Kidney epithelial cell (primary cell): ENCODE measurements at regions not wholly inside any gene's neighbourhood (a gene's known extent, or its start where the extent isn't known, plus 50 kb on each side); places are given as distances from the start of the nearest gene placed in this dataset.

ENCODE experiments used
- DNase-seq: peaks from one replicate; pipeline ENCODE4 v3.0.0-alpha.2; 2010; ENCODE audit warnings: low read depth
- H3K27me3 ChIP-seq: 2 replicates; pipeline ENCODE4 v1.6.0; 2011; ENCODE audit warnings: low read length; ENCODE audit not compliant: control insufficient read depth, insufficient read depth
- H3K36me3 ChIP-seq: 2 replicates; pipeline ENCODE4 v1.5.1; 2011; ENCODE audit warnings: low read length; ENCODE audit not compliant: control insufficient read depth, insufficient read depth
- H3K4me3 ChIP-seq: 2 replicates; pipeline ENCODE4 v1.5.1; 2011; ENCODE audit warnings: low read depth, mild to moderate bottlenecking, control low read depth, low read length
- CTCF ChIP-seq: IDR thresholded peaks from 2 replicates; pipeline ENCODE4 v1.5.1; 2011; ENCODE audit warnings: mild to moderate bottlenecking, moderate library complexity, low read length, control low read depth, inconsistent platforms; ENCODE audit not compliant: insufficient read depth, poor library complexity, severe bottlenecking

- TF ChIP-seq CTCF: no peak
- no peak for DNase-seq
- H3K27me3 ChIP-seq: no peaks in the 10 kb centered on the region
- H3K4me3 ChIP-seq: no peak overlapping the region
- H3K36me3 ChIP-seq: no peaks in the 10 kb centered on the region
Measured at GRCh38 chr2:16716944-16717343, 51.3 kb upstream of the CYRIA start.

GRCh38 chr2:16716024-16716423 lies 50.4 kb upstream of the CYRIA start:
- H3K4me3 ChIP-seq: no peak overlapping the region
- no peaks in the 10 kb centered on the region for H3K36me3 ChIP-seq
- H3K27me3 ChIP-seq: no peaks in the 10 kb centered on the region
- DNase-seq: no peak
- no peak for TF ChIP-seq CTCF
